LoVo (cell line): ENCODE measurements at regions not wholly inside any gene's neighbourhood (a gene's known extent, or its start where the extent isn't known, plus 50 kb on each side); places are given as distances from the start of the nearest gene placed in this dataset.
"Not testable (repeated sequence)": the region's sequence is repeated elsewhere in the genome, so short reads cannot be mapped to it uniquely, and the experiment has no call there.

Source experiments
- DNase-seq: peaks from one replicate; pipeline ENCODE4 v3.0.0-alpha.2; 2016; ENCODE audit warnings: low spot score

DNA sequence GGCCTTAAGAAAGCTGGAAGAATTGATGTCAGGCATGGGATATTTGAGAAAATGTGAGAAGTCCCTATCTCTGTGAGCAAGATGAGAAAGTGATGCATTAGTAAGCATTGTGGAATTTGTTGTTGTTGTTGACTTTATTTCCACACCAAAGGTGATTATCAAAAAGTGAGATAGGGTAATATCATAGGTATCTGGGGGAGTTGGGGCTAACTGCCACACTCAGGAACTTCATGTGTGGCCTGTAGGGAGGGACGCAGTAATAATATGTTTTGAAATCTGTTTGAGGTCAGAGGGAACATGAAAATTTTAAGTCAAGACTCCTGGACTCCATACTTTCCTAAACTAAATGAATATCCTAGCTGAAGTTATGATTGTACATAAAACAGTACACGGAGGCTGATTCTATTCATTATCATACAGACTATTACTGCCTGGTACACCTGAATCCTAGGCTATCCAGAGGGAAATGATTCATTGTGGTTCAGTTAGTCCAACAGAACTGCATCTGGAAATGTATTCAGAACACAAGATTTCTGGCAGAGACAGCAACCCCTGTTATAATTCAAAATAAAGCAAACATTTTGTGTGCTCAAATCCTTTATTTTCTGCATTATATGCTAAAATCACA is 304.8 kb downstream of the CPS1 start:
- DNase-seq: no peak

DNA sequence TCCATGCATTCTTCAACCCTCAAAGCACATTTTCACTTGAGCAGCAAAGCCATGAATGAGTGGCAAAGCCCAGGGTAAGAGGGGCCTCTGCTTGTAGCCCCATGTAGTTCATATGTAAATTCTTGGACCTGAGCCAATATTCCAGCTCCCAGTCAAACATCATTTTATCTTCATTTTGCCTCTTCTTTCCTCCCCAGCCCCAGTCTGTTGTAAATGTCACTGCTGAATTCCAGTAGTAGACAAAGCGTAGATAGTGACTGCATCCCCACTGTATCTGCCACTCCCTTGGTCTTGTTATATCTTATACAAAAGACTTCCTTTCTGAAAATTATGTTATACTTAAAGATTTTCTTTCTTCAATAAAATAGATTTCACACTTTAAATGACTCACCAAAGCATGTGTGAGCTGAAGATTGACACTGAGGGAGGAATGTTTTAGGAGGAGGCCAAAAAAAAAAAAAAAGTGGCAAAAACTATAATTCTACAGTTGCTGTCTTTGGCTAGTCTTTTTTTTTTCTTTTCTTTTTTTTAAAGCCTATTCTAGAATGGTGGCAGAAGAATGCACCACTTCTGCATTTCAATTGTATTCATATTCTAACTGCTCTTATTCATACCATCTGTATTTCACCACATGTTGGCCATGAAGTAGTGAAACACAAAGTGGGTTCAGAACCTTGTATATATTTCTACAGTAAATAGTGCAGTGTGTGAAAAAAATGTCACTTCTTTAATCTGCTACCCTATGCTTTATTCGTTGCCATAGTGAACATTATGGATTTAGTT is 306.1 kb downstream of the CPS1 start:
- DNase-seq: no peak

DNA sequence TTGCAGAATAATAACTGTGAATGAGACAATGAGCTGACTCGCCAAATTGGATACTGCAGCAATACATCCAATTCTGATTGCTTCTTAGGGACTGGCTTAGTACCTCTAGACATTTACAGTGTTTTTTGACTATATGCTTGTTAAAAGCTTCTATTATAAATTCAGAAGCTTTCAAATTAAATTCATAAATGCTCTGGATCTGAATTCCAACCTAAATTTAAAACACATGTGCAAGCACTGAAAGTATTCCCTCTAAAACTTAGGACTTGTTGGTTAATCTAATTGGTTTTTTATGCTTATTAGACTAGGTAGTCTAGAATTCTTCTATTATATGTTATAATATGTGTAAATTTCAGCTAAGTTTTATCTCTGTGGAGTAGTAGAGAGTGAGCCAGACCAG is 306.9 kb downstream of the CPS1 start:
- DNase-seq: no peak

DNA sequence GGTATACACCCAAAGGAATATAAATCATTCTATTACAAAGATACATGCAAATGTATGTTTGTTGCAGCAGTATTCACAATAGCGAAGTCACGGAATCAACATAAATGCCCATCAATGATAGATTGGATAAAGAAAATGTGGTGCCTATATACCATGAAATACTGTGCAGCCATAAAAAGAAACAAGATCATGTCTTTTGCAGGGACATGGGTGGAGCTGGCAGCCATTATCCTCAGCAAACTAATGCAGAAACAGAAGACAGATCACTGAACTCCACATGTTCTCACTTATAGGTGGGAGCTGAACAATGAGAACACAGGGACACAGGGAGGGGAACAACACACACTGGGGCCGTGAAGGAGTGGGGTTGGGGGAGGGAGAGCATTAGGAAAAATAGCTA is 315.2 kb downstream of the CPS1 start:
- not testable (repeated sequence) for DNase-seq

DNA sequence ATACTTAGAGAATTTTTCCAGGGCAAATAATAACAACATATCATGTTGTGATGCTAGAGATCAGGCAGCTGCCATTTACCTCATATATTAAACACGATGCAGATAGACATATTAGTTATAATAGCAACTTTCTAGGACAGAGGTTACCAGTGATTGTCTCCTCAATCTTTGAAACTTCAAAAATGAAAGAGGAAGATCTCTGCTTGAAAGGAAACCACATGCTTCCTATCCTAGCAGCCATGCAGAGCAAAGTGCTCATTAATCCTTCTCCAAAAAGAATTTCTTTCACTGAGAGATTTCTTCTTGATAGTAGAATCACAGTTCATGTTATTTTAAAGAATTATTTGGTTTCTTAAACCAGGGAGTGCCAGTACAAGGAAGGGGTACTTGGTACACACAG is 317.2 kb downstream of the CPS1 start:
- no peak for DNase-seq

DNA sequence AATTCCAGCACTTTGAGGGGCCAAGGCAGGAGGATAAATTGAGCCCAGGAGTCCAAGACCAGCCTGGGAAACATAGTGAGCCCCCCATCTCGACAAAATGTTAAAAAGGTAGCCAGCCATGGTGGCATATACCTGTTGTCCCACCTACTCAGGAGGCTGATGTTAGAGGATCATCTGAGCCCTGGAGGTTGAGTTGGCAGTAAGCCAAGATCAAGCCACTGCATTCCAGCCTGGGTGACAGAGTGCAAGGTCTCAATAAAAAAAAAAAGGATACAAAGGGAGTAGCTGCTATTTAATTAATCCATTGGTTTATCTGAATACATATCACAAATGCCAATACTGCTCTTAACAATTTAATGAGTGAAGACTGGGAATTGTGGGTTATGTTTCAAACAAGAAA is 327.8 kb downstream of the CPS1 start:
- no peak for DNase-seq

DNA sequence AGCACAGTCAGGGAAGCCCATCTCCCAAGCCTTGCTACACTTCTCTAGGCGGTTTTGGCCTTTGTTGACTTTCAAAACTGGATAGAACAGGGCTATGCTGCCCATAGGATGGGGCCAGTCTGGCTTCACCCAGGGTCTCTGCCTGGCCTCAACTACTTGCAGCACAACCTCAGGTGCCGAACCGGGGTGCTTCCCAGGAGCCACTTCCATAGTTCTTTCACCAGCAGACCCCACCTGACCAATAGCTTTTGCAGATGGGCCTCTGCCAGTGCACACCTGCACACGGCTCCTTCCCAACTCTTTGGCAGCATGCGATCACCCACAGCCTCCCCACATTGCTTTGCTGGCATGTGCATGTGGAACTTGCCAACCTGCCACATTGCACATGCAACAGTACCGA is 331.6 kb downstream of the CPS1 start:
- DNase-seq: no peak

DNA sequence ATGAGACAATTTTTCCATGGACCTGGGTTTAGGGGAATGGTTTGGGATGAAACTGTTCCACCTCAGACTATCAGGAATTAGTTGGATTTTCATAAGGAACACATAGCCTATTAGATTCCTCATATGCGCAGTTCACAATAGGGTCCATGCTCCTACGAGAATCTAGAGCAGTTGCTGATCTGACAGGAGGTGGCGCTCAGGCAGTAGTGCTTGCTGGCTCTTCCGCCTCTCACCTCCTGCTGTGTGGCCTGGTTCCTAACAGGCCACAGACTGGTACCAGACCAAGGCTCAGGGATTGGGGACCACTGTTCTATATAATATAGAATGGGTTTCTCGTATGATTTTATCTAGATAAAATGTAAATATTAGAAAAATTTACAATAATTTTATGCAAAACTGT is 338.7 kb downstream of the CPS1 start:
- no peak for DNase-seq

DNA sequence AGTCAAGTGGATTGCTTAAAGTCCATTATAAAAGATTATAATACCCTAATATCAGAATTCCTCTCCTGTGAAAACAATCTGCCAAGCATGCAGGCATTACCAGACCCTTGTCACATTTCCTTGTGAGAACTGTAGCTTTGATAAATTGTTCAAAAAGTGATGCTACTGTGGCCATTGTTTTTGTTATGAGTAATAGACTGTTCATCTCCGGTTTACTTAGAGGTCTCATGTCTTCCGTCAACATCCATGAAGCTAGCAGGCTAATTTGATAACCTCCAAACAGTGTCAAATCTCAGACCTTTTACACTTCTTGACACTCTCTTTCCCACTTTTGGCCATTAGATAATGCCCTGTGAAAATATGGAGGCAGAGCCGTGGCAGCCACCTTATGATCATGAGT is 342.7 kb downstream of the CPS1 start:
- no peak for DNase-seq

DNA sequence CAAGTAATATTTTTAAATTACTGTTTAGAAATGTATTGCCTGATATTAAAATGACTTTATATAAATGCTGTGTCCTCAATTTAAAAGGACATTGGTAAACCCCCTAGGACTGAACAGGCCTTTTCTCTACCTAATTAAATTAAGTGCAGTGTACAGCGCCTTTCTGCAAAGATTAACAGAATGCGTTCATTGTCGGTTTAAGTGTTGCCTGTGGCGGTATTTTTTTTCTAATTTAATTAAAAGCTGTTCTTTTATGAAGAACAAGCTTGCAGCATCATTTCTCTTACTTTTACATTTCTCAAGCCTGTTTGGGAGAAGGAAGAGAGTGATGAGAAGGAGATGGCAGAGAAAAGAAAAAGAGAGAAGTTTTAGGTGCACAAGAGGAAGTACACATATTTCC is 344.9 kb downstream of the CPS1 start:
- DNase-seq: no peak

DNA sequence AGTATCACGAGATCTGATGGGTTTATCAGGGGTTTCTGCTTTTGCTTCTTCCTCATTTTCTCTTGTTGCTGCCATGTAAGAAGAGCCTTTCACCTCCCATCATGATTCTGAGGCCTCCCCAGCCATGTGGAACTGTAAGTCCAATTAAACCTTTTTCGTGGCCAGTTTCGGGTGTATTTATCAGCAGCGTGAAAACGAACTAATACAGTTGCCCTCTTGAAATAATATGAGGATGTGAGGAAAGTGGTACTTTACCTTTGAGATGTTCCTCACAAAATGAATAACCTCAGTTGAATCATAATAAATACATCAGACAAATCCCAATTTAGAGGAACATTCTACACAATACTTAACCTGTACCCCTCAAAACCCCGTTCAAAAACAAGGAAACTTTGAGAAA is 356.4 kb downstream of the CPS1 start:
- no peak for DNase-seq

DNA sequence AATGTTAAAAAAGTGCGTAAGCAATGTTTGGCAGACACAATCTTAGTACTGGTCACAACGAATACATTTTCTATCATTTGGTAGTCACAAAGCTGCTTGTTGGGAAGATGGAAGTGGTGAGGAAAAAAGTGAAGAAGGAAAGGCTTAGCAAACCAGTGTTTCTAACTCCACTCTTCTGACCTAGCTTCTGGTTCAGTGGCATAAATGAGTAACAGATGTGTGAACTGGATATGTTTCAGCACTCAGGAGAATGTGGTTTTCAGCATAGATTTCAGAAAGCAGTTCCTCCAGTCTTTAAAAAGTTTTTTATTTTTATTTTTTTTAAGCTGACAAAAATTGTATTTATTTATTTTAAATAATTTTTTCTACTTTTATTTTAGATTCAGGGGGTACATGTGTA is 357.1 kb downstream of the CPS1 start:
- DNase-seq: no peak

DNA sequence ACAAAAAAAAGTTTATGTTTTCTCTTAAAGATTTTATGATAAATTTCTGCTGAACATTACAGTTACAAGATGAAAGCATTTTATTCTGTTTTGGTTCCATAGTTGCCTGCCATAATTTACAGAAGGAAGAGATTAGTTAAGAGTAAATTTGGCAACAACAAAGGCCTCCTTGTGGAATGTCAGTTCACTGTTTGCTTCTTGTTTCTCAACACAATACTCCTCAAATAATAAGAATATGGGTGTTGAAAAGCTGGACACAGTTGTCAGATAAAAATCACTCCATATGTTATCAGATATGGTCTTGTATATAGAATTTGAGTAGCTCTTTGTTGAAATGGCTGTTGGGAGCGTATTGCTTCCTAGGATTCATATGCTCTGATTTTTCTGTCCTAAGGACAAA is 359.5 kb downstream of the CPS1 start:
- DNase-seq: no peak

DNA sequence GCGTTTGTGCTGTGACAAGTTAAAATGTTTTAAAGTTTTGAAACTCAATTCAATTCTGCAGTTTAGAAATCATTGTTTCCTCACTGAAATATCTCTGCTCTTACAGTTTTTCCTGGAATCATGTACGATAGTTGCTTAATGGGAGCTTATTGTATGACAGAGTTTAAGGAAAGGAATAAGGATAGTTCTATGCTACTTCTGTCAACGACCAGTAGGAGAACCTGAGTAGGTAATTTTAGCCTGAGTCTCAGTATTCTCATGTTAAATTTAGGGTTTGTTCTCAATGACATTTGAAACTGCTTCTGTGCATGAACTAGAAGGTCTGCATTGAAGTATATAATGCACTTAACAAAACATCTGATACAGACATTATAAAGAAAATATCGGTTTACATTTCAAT is 361.1 kb downstream of the CPS1 start:
- DNase-seq: no peak

DNA sequence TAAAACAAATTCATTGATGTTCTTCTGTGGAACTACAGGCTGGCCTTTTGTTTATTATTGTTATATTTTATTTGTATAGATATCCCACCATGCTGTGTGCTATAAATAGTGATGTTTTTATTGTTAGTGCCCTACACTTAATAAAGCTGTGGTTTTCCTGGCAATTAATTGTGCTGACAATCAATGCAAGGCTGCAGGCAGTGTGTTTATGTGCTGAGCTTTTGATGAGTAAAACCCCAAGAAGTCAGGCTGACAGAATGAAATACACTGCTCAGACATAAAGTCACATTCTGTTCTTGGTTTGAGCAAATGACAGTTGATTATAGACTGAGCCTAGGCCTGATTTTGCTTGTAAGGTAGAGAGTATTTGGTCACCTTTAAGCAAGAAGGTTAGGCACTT is 362.7 kb downstream of the CPS1 start:
- DNase-seq: no peak

DNA sequence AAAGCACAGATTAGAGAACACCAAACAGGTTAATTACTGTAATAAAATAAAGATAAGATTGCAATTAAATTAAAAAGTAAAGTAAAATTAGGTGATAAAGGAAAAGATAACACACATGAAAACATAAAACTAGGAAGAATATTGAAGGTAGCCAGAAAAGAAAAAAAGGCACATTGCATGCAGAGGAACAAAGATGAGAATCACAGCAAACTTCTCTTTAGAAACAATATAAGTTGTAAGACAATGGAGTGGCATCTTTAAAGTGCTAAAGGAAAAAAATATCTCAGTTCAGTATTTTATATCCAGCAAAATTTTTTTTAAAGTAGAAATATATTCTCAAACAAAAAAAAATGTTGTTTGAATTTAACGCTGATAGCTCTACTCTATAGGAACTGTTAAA is 366.0 kb downstream of the CPS1 start:
- DNase-seq: no peak

DNA sequence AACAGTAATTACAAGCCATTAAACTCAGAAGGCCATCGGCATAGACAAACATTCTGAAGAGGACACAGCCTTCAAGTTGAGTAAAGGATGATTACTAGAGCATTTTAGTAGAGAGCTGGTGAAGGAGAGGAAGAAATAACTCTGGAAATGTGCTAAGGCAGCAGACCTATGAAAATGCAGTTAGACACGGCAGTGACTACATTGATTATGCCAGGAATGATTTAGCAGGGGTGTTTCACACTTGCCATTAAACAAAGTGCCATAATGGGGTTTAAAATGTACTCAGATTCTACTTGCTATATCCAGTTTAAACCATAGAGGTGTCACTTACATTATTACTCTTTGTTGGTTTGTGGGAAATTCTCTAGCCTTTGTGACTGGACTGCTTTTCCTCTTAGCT is 372.3 kb downstream of the CPS1 start:
- DNase-seq: no peak

DNA sequence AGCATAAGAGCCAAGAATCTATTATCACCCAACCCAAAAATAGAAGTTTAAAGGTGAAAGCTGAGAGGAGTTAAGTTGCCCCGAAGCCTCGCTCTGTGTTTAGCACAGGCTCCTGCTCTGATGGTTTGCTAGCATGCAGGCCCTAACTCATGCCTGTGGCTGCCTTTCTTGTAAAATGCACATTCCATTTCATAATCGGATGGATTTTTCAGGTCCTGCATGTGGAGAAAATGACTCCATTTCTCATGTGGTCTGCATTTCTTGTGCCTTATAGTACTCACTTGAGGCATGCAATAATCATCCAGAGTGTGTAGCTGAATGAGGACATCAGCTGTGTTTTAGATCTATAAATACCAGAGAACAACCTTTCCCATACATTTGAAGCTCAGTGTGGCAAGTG is 381.8 kb downstream of the CPS1 start:
- DNase-seq: no peak

DNA sequence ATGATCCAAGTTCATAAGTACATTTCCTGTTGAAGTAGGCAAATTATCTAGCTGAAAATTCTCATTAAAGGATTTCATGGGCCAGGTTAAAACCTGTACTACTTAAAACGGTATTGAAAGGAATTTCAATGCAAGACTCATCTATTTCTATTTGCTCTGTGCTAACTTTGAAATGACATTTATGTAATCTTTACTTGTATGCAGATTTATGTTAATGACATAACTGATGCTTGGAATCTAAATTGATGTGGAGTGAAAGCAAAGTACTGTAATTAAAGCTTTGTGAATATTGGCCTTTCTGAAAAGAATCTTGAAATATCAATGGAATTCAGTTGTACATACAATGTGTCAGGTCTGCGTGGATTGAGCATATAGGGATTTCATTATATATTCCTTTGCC is 390.0 kb downstream of the CPS1 start:
- no peak for DNase-seq

DNA sequence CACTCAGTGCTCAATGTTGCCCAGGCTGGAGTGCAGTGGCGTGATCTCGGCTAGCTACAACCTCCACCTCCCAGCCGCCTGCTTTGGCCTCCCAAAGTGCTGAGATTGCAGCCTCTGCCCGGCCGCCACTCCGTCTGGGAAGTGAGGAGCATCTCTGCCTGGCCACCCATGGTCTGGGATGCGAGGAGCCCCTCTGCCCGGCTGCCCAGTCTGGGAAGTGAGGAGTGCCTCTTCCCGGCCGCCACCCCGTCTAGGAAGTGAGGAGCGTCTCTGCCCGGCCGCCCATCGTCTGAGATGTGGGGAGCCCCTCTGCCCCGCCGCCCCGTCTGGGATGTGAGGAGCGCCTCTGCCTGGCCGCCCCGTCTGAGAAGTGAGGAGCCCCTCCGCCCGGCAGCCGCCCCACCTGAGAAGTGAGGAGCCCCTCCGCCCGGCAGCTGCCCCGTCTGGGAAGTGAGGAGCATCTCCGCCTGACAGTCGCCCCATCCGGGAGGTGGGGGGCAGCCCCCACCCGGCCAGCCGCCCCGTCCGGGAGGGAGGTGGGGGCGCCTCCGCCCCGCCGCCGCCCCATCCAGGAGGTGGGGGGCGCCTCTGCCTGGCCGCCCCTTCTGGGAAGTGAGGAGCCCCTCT is 394.1 kb downstream of the CPS1 start:
- not testable (repeated sequence) for DNase-seq

DNA sequence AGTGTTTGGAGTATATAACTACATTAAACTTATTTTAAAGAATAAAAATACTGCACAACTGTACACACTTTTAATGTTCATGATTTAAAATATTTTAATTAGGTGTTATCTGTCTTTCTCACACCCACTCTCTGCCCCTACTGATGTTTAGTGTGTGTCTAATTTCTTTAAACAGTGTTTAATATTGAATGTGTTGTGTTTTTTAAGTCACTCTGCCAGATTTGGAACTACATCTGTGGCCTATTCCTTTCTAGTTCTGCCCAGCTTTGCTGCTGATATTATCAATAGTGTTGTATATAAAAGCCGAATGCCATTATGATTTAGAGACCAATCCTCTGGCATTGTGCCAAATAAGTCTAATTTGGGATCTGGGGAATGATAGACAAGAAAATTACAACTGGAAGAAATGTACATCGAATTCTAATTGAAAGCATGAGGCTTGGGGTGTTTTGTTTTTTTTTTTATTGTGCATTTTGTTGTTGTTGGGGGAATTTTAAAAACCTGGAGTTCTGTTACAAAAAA is 398.0 kb downstream of the CPS1 start:
- no peak for DNase-seq

DNA sequence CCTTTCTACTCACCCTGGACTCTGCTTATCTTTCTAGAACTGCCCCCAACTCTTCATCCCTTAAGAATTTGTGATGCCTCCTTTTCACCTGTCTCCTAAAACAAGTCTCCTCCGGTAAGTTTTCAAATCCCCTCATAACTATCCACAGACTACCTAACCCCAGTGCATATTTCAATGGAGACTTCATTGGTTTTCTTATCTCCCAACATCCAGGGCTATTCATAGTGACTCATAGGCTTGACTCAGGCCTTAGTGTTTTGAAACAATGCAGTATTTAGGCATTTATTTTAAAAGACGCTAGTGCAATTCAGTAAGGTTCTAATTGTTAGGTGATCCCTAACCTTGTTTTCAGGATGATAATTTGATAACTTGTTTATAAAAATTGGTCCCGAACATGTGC is 399.2 kb downstream of the CPS1 start:
- DNase-seq: no peak

DNA sequence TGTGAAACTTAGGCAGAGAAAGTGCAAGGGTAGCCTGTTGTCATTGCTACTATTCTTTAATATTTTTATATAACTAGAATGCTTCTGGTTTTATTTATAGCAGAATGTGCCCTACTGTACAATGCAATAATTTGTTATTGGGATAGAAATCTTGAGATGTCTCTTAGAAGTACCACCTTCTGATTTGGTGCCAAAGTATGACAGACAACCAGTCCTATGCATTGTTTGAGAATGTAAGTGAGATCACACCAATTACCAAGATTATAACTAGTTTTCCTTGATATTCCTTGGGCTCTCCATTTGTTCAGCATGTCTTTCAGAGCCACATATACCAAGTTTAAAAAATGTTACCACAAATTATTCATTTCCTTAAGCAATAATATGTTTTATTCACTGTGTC is 399.7 kb downstream of the CPS1 start:
- DNase-seq: no peak
